GM12878 (cell line): ENCODE measurements at regions not wholly inside any gene's neighbourhood (a gene's known extent, or its start where the extent isn't known, plus 50 kb on each side); places are given as distances from the start of the nearest gene placed in this dataset.

Experiments
- ATAC-seq: fragments of 200-7000 bp; cut with Tn5 transposase; 3 replicates; pipeline ENCODE4 v1.9.1; 2020; ENCODE audit warnings: mild to moderate bottlenecking, moderate library complexity
- BruUV-seq: library from RNA; stranded (reverse); fragments of 400-500 nt; replicated peaks from 2 replicates; lab custom pipeline; 2021; lab: Mats Ljungman, UMichigan
- CTCF ChIA-PET: fragments of 300-600 bp; sonication (Branson Sonifier 250); formaldehyde crosslinking; extraction: SDS; loops from one replicate; lab custom pipeline; 2021; ENCODE audit warnings: inconsistent platforms; lab: Yijun Ruan, JAX
- POLR2A ChIA-PET: fragments of 350-600 bp; formaldehyde crosslinking; extraction: SDS; loops from one replicate; lab custom pipeline; 2021; ENCODE audit warnings: inconsistent platforms; lab: Charles Lee
- RAD21 ChIA-PET: fragments of 300-600 bp; sonication (Branson Sonifier 250); formaldehyde crosslinking; loops from one replicate; lab custom pipeline; 2023; ENCODE audit warnings: antibody characterized with exemption; ENCODE audit not compliant: unreplicated experiment; lab: Charles Lee
- SMC1A ChIA-PET: fragments of 300-600 bp; sonication (Branson Sonifier 250); formaldehyde crosslinking; loops from one replicate; lab custom pipeline; 2023; ENCODE audit not compliant: unreplicated experiment, uncharacterized antibody; lab: Charles Lee
- DNase-seq: peaks from one replicate; pipeline ENCODE4 v3.0.0-alpha.2; 2011; ENCODE audit warnings: low read depth, low spot score
- FAIRE-seq: peaks from 3 replicates; lab custom pipeline; 2011; peaks lifted over from hg19 to GRCh38; lab: Jason Lieb, UNC
- H2AFZ ChIP-seq: 2 replicates; pipeline ENCODE4 v1.6.0; 2011; ENCODE audit warnings: low read depth, low read length, control low read depth; ENCODE audit not compliant: control insufficient read depth
- H3K27ac ChIP-seq: 2 replicates; pipeline ENCODE4 v1.5.1; 2011; ENCODE audit warnings: control low read depth; ENCODE audit not compliant: control insufficient read depth, insufficient read depth
- H3K27me3 ChIP-seq, 2 experiments: replicated peaks in 1 of 2; 2 replicates each; pipeline versions ENCODE4 v1.6.0 to v1.6.1; 2011; ENCODE audit warnings: low read length in 1 of 2; ENCODE audit not compliant: control insufficient read depth in 2 of 2, insufficient read depth in 2 of 2
- H3K36me3 ChIP-seq, 2 experiments: 2 replicates each; pipeline ENCODE4 v1.5.1; 2011; ENCODE audit warnings: low read length in 1 of 2; ENCODE audit not compliant: control insufficient read depth in 2 of 2, insufficient read depth in 2 of 2
- H3K4me1 ChIP-seq: 2 replicates; pipeline ENCODE4 v1.6.1; 2011; ENCODE audit warnings: mild to moderate bottlenecking, low read length, moderate library complexity, mixed read lengths; ENCODE audit not compliant: control insufficient read depth, insufficient read depth
- H3K4me2 ChIP-seq: 2 replicates; pipeline ENCODE4 v1.6.0; 2011; ENCODE audit warnings: control low read depth; ENCODE audit not compliant: control insufficient read depth, insufficient read depth
- H3K4me3 ChIP-seq: fragments of 200-600 bp; sonication (generic); 2 replicates; pipeline ENCODE4 v1.5.1; 2016
- H3K79me2 ChIP-seq: 2 replicates; pipeline ENCODE4 v1.6.0; 2011; ENCODE audit warnings: low read length; ENCODE audit not compliant: control insufficient read depth, insufficient read depth
- H3K9ac ChIP-seq: 2 replicates; pipeline ENCODE4 v1.8.0; 2011; ENCODE audit warnings: low read length, control low read depth, mixed read lengths; ENCODE audit not compliant: control insufficient read depth, insufficient read depth
- H3K9me3 ChIP-seq: replicated peaks from 3 replicates; pipeline ENCODE4 v1.5.1; 2011; ENCODE audit warnings: mild to moderate bottlenecking, low read length; ENCODE audit not compliant: control insufficient read depth, insufficient read depth
- H4K20me1 ChIP-seq: 2 replicates; pipeline ENCODE4 v1.6.0; 2011; ENCODE audit not compliant: control insufficient read depth, insufficient read depth
- BCL11A ChIP-seq: IDR thresholded peaks from 2 replicates; pipeline ENCODE4 v1.6.1; 2011; ENCODE audit warnings: low read depth, low read length
- IRF3 ChIP-seq: fragments of 450-650 bp; IDR thresholded peaks from 2 replicates; pipeline ENCODE4 v1.6.1; 2014; ENCODE audit warnings: mild to moderate bottlenecking
- MLLT1 ChIP-seq: fragments of 450-650 bp; IDR thresholded peaks from 2 replicates; pipeline ENCODE4 v1.6.1; 2016; ENCODE audit warnings: mild to moderate bottlenecking
- NFIC ChIP-seq: IDR thresholded peaks from 2 replicates; pipeline ENCODE4 v1.6.1; 2012; ENCODE audit warnings: low read depth, mild to moderate bottlenecking, inconsistent platforms, low read length, moderate library complexity
- NRF1 ChIP-seq: conservative IDR thresholded peaks from 2 replicates; pipeline ENCODE4 v1.6.1; 2011; ENCODE audit warnings: mild to moderate bottlenecking, low read depth, low read length, improper control_type of control experiment
- RCOR1 ChIP-seq: conservative IDR thresholded peaks from 2 replicates; pipeline ENCODE4 v1.6.1; 2012; ENCODE audit warnings: low read depth, low read length, improper control_type of control experiment
- SUPT20H ChIP-seq: IDR thresholded peaks from 2 replicates; pipeline ENCODE4 v1.6.1; 2011; ENCODE audit warnings: low read depth, mild to moderate bottlenecking, low read length, moderate library complexity, borderline replicate concordance; ENCODE audit not compliant: control insufficient read depth
- WGBS: methylation state at CpG from one replicate; pipeline ENCODE4 v1.1.6; 2016; ENCODE audit warnings: low lambda C conversion rate; ENCODE audit not compliant: insufficient replicate concordance, insufficient coverage; ENCODE audit errors: missing lambda C conversion rate; 5-methylcytosine and 5-hydroxymethylcytosine counted together
- in situ Hi-C: fragments of 300-500 bp; cut with MboI; formaldehyde crosslinking; loops from 9 replicates; pipeline ENCODE4 v1.14.3; 2018; ENCODE audit warnings: mixed read lengths
- intact Hi-C: fragments of 100-400 bp; cut with micrococcal nuclease; formaldehyde crosslinking; loops from one replicate; pipeline ENCODE4 v1.14.2; 2022; ENCODE audit not compliant: unreplicated experiment

- H3K27ac ChIP-seq, result no peak overlapping the region
- RAD21 ChIA-PET, result no interaction called here
- FAIRE-seq (no peak), ATAC-seq (no peak), DNase-seq (no peak)
- no TSS peak for BruUV-seq
- no peak overlapping the region for H2AFZ ChIP-seq
- no peaks in the 10 kb centered on the region for H3K9me3 ChIP-seq
- intact Hi-C loops, result no loop called here
- no peaks in the 10 kb centered on the region for H4K20me1 ChIP-seq
- POLR2A ChIA-PET, result no interaction called here
- no peaks in the 10 kb centered on the region for H3K79me2 ChIP-seq
- in situ Hi-C loops, result no loop called here
- no peaks in the 10 kb centered on the region for H3K27me3 ChIP-seq
- no peak overlapping the region for H3K4me3 ChIP-seq
- CTCF ChIA-PET, result interaction anchor here (0.7 kb wide), 1 partner anchor 326 kb away, joined by 3 read pairs; no protein-coding TSS in a partner anchor
- no peaks in the 10 kb centered on the region for H3K4me1 ChIP-seq
- no peak overlapping the region for H3K4me2 ChIP-seq
- no peaks in the 10 kb centered on the region for H3K36me3 ChIP-seq
- no peak overlapping the region for H3K9ac ChIP-seq
- 42% methylated on average over 3 of the region's 3 CpGs for WGBS
- no peak for TF ChIP-seq RCOR1
- TF ChIP-seq MLLT1, result no peak
- no peak for TF ChIP-seq IRF3
- TF ChIP-seq NRF1, result no peak
- TF ChIP-seq NFIC, result no peak
- no peak for TF ChIP-seq BCL11A
- no peak for TF ChIP-seq SUPT20H
- SMC1A ChIA-PET, result no interaction called here
These were observed 150.8 kb upstream of the SPATS2L start for GRCh38 chr2:200155652-200156051.
